ENCODE measurements at regions not wholly inside any gene's neighbourhood (a gene's known extent, or its start where the extent isn't known, plus 50 kb on each side); places are given as distances from the start of the nearest gene placed in this dataset.
A peak's percentile ranks its signal among the peaks of the same experiment; 100 is the strongest.

DNA sequence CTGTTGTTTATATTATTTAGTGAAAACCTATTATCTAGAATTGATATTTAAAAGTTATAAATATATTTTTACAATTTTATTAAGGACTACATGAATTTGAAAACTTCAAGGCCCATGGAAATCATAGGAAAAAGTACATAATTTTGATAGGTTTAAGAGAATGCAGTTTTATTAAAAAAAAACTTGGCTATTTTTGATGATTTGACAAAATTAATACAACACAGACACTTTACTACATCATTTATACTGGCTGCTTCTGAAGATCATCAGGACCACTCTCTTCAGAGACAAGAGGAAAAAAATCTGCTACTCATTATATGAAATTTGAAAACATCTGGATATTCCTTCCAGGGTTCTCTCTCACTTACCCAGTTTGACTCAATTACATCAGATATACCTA is 637.7 kb downstream of the BCKDHB start:
- Histone ChIP-seq H3K27me3 (ENCODE audit: control insufficient read depth, insufficient read depth, low read length) (no peaks in the 10 kb centered on the region), H3K9ac (ENCODE audit: low read depth, low read length) (no peak overlapping the region), H3K36me3 (ENCODE audit: insufficient read depth, low read length) (no peaks in the 10 kb centered on the region), H3K4me3 (ENCODE audit: low read length) (no peak overlapping the region), H3K9me3 (replicated peaks; ENCODE audit: low read length) (no peaks in the 10 kb centered on the region), H3K4me2 (ENCODE audit: low read length) (no peak overlapping the region), H3K4me1 (ENCODE audit: control insufficient read depth, insufficient read depth, low read length) (no peaks in the 10 kb centered on the region)

DNA sequence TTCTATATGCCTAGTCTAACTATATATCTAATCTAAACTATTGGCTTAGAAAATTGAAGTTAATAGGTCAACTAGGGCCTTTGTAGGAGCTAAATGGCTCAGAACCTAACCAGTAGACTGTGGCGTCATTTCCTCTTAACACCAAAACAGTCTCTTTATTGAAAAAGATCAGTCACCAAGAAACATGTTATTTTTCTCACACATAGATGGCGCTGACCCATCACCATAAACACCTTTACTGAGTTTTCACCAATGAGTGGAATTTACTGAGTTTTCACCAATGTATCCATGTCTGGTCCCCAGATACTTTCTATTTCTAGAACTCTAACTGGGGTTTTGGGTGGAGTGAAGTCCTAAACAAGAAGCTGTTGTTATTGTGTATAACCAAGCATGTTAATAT is 636.0 kb downstream of the BCKDHB start:
- no peak overlapping the region for H3K4me2 ChIP-seq (ENCODE audit: low read length)
- no peaks in the 10 kb centered on the region for H3K27me3 ChIP-seq (ENCODE audit: control insufficient read depth, insufficient read depth, low read length)
- H3K9me3 ChIP-seq (replicated peaks; ENCODE audit: low read length) = no peaks in the 10 kb centered on the region
- H3K36me3 ChIP-seq (ENCODE audit: insufficient read depth, low read length) = no peaks in the 10 kb centered on the region
- H3K4me1 ChIP-seq (ENCODE audit: control insufficient read depth, insufficient read depth, low read length) = no peaks in the 10 kb centered on the region
- no peak overlapping the region for H3K4me3 ChIP-seq (ENCODE audit: low read length)
- no peak overlapping the region for H3K9ac ChIP-seq (ENCODE audit: low read depth, low read length)

DNA sequence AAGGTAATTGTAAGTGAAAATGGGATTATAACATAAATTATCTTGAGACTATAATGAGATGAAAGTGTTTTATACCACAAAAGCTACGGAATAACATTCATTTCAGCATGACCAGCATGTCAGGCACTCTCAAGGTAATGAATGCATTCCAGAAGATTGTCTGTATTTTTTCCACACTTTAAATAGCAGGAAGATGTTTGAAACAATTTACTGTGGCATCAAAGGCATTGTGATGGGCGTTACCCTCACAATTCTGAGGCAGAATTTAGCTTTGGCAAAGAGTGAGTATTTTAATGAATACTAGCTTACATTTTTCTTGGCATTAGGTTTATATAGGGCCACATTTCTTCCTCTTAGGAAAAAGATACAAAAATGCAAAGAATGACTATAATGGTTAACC is 627.2 kb downstream of the BCKDHB start:
- H3K4me2 ChIP-seq (ENCODE audit: low read length) = no peak overlapping the region
- H3K36me3 ChIP-seq (ENCODE audit: insufficient read depth, low read length) = no peaks in the 10 kb centered on the region
- no peaks in the 10 kb centered on the region for H3K9me3 ChIP-seq (replicated peaks; ENCODE audit: low read length)
- H3K9ac ChIP-seq (ENCODE audit: low read depth, low read length) = no peak overlapping the region
- no peaks in the 10 kb centered on the region for H3K27me3 ChIP-seq (ENCODE audit: control insufficient read depth, insufficient read depth, low read length)
- no peaks in the 10 kb centered on the region for H3K4me1 ChIP-seq (ENCODE audit: control insufficient read depth, insufficient read depth, low read length)
- H3K4me3 ChIP-seq (ENCODE audit: low read length) = no peak overlapping the region

DNA sequence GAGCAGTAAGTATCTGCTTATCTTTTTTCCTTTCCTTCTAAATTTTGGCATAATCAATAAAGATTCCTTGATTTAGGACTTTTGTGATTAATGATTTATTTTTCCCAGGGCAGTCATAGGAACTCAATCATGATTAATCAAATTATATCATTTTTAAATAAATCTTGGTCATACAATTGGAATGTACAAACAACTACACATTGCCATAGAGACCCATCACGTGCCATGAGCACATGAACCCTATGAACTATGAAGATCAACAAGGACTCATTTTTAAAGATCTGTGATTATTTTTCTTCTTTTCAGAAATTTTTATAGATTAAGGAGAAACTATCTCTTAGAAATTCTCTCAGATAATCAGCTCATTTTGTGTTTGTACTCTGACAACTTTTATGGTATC is 622.4 kb downstream of the BCKDHB start:
- H3K4me3 ChIP-seq (ENCODE audit: low read length) = no peak overlapping the region
- H3K27me3 ChIP-seq (ENCODE audit: control insufficient read depth, insufficient read depth, low read length) = no peaks in the 10 kb centered on the region
- no peaks in the 10 kb centered on the region for H3K36me3 ChIP-seq (ENCODE audit: insufficient read depth, low read length)
- H3K9me3 ChIP-seq (replicated peaks; ENCODE audit: low read length) = no peaks in the 10 kb centered on the region
- peaks cover 3% of the 10 kb centered on the region for H3K4me1 ChIP-seq (ENCODE audit: control insufficient read depth, insufficient read depth, low read length)
- no peak overlapping the region for H3K4me2 ChIP-seq (ENCODE audit: low read length)
- no peak overlapping the region for H3K9ac ChIP-seq (ENCODE audit: low read depth, low read length)

DNA sequence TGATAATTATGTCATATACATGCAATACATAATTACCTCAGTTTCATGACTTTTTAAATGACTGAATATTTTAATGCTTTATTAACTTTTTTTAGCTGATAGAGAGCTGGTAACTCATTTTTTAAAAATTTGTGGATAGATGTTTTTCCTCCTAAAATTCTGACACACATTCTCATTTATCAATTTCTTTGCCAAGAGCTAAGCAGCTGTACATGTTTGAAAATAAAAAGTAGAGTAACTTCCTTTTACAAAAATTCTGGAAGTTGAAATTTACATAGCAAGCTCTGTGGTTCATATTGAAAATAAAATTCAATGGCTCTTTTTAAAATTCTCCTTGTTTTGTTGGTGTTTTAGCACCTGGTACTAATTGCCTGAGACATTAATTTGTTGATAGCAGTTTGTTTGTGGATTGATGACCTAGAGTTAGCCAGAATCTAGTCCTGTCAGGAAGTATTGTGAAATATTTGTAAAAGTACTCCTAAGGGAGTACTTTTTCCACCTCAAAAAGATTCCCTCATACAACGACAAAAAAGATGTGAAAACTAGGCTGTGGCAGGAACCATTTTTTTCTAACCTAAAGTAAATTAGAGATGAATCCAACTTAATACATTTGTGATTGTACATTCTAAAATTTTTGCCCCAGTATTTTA is 621.8 kb downstream of the BCKDHB start:
- H3K4me1 ChIP-seq (ENCODE audit: control insufficient read depth, insufficient read depth, low read length) = peaks cover 3% of the 10 kb centered on the region
- no peak overlapping the region for H3K4me2 ChIP-seq (ENCODE audit: low read length)
- H3K9me3 ChIP-seq (replicated peaks; ENCODE audit: low read length) = no peaks in the 10 kb centered on the region
- no peak overlapping the region for H3K9ac ChIP-seq (ENCODE audit: low read depth, low read length)
- no peaks in the 10 kb centered on the region for H3K27me3 ChIP-seq (ENCODE audit: control insufficient read depth, insufficient read depth, low read length)
- H3K4me3 ChIP-seq (ENCODE audit: low read length) = no peak overlapping the region
- H3K36me3 ChIP-seq (ENCODE audit: insufficient read depth, low read length) = no peaks in the 10 kb centered on the region

DNA sequence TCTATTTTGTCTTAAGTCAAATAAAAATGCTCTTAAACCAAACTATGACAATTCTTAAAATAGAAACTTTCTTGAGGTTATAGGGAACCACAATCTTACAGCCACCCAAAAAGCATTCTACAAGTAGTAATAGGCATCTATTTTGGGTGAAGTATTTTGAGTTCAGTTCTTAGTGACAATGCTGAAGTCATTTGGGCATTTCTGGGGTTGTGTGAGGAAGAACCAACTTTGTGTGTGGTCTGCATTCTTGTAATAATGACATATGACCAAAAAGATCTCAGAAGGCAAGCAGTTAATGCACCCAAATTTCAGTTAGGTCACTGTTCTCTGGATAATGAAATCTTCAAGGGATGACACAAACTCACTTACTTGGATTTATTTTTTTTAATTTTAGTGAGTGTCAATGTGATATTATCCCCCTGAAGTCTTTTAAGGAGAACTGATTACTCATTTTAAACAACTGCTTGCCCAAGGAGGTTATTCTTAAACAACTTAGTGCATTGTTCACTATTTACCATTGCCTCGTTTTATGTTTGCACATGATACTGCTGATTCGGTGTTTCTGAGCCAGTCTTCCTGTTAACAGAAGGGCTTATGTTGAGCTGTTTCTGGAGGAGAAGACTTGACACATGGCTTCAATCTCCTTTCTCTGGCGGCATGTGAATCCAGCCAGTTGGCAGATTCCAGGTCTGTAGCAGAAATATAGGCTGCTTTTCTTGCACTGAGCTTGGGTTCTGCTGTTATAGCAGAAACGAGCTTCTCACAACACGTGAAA is 618.9 kb downstream of the BCKDHB start:
- H3K4me1 ChIP-seq (ENCODE audit: control insufficient read depth, insufficient read depth, low read length) = peaks cover 3% of the 10 kb centered on the region
- no peaks in the 10 kb centered on the region for H3K9me3 ChIP-seq (replicated peaks; ENCODE audit: low read length)
- no peaks in the 10 kb centered on the region for H3K36me3 ChIP-seq (ENCODE audit: insufficient read depth, low read length)
- H3K4me3 ChIP-seq (ENCODE audit: low read length) = no peak overlapping the region
- H3K9ac ChIP-seq (ENCODE audit: low read depth, low read length) = no peak overlapping the region
- no peaks in the 10 kb centered on the region for H3K27me3 ChIP-seq (ENCODE audit: control insufficient read depth, insufficient read depth, low read length)
- H3K4me2 ChIP-seq (ENCODE audit: low read length) = peak overlapping the region; percentile 12

DNA sequence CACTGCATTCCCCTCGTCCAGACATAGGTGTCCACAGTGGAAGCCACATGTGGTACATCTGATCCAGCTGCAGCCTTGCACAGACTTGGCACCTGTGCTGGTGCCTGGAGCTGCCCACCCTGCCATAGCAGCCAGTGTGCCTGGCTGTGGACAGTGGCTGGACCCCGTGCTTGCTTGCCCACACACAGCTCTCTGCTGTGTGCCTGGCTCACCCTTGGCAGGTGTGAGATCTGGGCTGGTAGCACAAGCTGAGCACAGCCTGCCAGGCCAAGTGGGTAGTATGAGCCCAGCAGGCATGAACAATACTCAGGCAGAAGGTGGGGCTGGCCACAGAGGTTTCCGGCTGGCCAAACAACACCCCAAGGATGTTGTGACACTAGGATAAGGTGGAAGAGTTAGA is 614.4 kb downstream of the BCKDHB start:
- no peaks in the 10 kb centered on the region for H3K27me3 ChIP-seq (ENCODE audit: control insufficient read depth, insufficient read depth, low read length)
- H3K4me3 ChIP-seq (ENCODE audit: low read length) = no peak overlapping the region
- no peaks in the 10 kb centered on the region for H3K36me3 ChIP-seq (ENCODE audit: insufficient read depth, low read length)
- peaks cover 3% of the 10 kb centered on the region for H3K4me1 ChIP-seq (ENCODE audit: control insufficient read depth, insufficient read depth, low read length)
- no peak overlapping the region for H3K9ac ChIP-seq (ENCODE audit: low read depth, low read length)
- no peak overlapping the region for H3K4me2 ChIP-seq (ENCODE audit: low read length)
- no peaks in the 10 kb centered on the region for H3K9me3 ChIP-seq (replicated peaks; ENCODE audit: low read length)

DNA sequence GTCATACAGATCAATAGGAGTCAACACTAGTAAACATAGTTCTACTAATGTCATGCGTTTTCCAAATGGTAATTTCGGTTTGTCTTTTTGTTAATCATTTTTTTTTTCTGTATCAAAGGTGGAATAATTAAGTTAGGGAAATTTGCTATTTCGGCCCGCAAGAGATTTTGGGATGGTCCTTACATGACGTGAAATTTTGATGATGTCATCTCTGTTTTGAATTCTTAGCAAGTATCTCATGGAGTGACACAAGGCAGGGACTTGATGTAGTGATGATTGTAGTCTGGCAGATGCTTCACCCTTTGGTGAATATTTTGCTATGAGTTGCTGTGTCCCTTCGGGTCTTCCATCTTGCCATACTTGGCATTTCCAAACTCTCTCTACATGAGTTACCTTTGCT is 608.0 kb downstream of the BCKDHB start:
- Histone ChIP-seq H3K4me3 (ENCODE audit: low read length) (no peak overlapping the region), H3K36me3 (ENCODE audit: insufficient read depth, low read length) (no peaks in the 10 kb centered on the region), H3K9me3 (replicated peaks; ENCODE audit: low read length) (no peaks in the 10 kb centered on the region), H3K9ac (ENCODE audit: low read depth, low read length) (no peak overlapping the region), H3K4me1 (ENCODE audit: control insufficient read depth, insufficient read depth, low read length) (no peaks in the 10 kb centered on the region), H3K27me3 (ENCODE audit: control insufficient read depth, insufficient read depth, low read length) (no peaks in the 10 kb centered on the region), H3K4me2 (ENCODE audit: low read length) (no peak overlapping the region)

DNA sequence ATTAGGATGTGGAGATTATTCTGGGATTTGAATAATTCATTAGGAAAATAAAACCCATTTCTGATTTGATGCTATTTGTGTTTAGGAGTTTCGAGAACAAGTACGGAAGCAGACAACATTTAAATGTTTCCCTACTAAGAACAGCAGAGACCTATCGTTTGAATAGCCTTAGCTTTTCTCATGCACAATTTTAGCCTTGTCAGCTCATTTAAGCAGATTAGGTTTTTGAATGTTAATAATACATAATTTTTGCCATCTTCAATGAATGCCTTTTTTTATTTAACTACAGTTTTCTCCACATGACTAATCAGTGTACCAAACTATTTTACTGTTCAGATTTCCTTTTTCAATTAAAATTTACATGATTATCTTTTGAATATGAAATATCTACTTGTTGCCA is 592.0 kb downstream of the BCKDHB start:
- Histone ChIP-seq H3K27me3 (ENCODE audit: control insufficient read depth, insufficient read depth, low read length) (no peaks in the 10 kb centered on the region), H3K9ac (ENCODE audit: low read depth, low read length) (no peak overlapping the region), H3K4me1 (ENCODE audit: control insufficient read depth, insufficient read depth, low read length) (no peaks in the 10 kb centered on the region), H3K4me3 (ENCODE audit: low read length) (no peak overlapping the region), H3K36me3 (ENCODE audit: insufficient read depth, low read length) (no peaks in the 10 kb centered on the region), H3K9me3 (replicated peaks; ENCODE audit: low read length) (no peaks in the 10 kb centered on the region), H3K4me2 (ENCODE audit: low read length) (no peak overlapping the region)

DNA sequence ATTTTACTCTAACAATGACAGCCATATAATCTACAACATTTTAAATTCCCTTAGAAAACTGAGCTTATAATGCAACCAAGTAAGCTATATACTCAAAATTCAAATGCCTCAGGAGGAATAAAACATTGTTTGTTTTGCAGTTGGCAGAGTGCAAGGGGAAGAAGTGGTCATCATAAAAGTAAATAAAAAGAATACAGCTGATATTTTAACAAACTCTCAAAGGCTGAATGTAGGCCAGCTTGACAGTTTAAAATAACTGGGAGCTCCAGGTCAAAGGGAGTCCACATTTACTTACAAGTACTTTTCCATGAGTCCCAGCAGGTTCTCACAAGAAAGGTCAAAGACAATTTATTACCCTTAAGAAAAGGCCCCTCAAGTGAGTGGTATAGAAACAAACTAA is 589.8 kb downstream of the BCKDHB start:
- Histone ChIP-seq H3K27me3 (ENCODE audit: control insufficient read depth, insufficient read depth, low read length) (no peaks in the 10 kb centered on the region), H3K36me3 (ENCODE audit: insufficient read depth, low read length) (no peaks in the 10 kb centered on the region), H3K4me1 (ENCODE audit: control insufficient read depth, insufficient read depth, low read length) (no peaks in the 10 kb centered on the region), H3K9ac (ENCODE audit: low read depth, low read length) (no peak overlapping the region), H3K9me3 (replicated peaks; ENCODE audit: low read length) (no peaks in the 10 kb centered on the region), H3K4me2 (ENCODE audit: low read length) (no peak overlapping the region), H3K4me3 (ENCODE audit: low read length) (no peak overlapping the region)

DNA sequence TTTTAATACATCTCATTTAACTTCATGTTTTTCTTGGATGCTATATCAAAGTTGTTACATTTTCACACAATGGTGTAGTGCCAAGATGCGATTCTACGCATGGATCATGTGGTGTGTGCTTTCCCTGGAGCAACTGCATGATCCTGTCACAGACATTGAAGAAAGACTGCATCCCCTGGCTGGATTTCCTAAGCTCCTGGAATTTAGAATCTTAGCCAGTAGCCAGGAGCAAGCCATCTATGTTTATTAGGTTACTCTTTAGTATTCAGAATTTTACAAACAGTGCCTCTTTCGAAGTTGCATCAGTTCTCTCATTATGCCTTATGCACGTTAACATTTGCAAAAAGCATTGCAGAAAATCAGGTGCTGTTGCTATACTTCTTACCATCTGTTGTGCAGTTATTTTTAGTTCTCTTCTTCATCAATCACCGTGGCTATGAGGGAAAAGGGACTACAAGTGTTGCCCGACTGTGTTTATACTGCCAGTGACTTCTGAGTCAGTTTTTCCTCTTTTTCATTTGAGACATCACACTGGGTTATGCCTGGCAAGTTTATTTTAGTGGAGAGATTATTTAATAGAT is 584.2 kb downstream of the BCKDHB start:
- Histone ChIP-seq H3K4me2 (ENCODE audit: low read length) (no peak overlapping the region), H3K36me3 (ENCODE audit: insufficient read depth, low read length) (no peaks in the 10 kb centered on the region), H3K4me1 (ENCODE audit: control insufficient read depth, insufficient read depth, low read length) (no peaks in the 10 kb centered on the region), H3K27me3 (ENCODE audit: control insufficient read depth, insufficient read depth, low read length) (no peaks in the 10 kb centered on the region), H3K9me3 (replicated peaks; ENCODE audit: low read length) (no peaks in the 10 kb centered on the region), H3K4me3 (ENCODE audit: low read length) (no peak overlapping the region), H3K9ac (ENCODE audit: low read depth, low read length) (no peak overlapping the region)
